ENCODE measurements at regions not wholly inside any gene's neighbourhood (a gene's known extent, or its start where the extent isn't known, plus 50 kb on each side); places are given as distances from the start of the nearest gene placed in this dataset.
"Not testable (repeated sequence)": the region's sequence is repeated elsewhere in the genome, so short reads cannot be mapped to it uniquely, and the experiment has no call there.

- DNase-seq: no peak
These were observed 63.8 kb downstream of the SLITRK2 start for GRCh38 chrX:145881175-145881995.

DNA sequence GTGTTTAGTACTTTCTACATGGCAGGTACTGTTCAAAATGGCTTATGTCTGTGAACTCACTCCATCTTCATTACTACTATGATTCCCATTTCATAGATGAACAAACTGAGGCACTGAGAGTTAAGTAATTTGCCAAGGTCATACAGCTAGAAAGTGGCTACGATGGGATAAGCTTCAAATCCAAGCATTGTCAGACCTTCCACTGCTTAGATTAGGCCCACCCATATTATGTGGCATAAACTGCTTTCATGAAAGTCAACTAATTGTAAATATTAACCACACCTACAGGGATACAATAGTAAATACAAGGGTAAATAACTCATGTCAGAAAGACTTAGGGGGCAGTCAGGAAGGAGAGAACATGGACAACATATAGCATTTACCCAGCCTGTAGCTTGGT is 68.8 kb downstream of the SLITRK2 start:
- DNase-seq: no peak

DNA sequence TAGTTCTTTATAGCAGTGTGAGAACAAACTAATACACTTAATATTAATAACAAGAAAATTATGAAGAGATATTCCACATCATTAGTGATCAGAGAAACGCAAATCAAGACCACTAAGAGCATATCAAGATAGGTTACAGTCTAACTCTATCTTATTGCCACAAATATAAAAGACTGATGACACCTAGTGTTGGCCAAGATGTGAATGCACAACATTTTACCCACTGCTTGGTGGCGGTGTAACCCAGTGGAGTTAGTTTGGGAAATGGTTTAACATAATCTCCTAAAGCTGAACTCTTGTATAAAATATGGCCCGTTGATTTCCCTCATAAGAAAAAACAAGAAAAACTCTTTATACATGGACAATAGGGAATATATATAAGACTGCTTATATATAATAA is 92.4 kb downstream of the SLITRK2 start:
- no peak for DNase-seq

GRCh38 chrX:145919400-145919799 is 101.8 kb downstream of the SLITRK2 start:
- no peak for DNase-seq

DNA sequence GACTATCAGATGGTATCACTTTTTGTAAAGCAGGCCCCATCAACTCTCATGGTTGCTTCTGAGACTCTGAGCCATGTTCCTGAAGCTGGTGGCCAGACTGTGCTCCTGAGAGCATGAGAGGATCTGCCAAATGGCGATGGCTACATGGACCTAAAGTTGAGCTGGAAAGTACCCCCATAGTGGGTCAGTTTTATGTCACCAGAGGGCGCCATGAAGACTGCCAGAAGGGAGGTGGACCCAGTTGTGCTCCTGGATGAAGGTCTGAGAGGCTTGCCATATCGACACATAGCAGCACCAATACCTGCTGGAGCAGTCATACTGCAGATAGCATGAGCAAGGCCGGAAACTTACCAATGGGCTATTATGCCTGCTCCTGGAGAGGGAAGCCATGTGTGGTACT is 105.7 kb downstream of the SLITRK2 start:
- no peak for DNase-seq

- DNase-seq: no peak
These were observed 119.1 kb downstream of the SLITRK2 start for GRCh38 chrX:145936769-145937168.

DNA sequence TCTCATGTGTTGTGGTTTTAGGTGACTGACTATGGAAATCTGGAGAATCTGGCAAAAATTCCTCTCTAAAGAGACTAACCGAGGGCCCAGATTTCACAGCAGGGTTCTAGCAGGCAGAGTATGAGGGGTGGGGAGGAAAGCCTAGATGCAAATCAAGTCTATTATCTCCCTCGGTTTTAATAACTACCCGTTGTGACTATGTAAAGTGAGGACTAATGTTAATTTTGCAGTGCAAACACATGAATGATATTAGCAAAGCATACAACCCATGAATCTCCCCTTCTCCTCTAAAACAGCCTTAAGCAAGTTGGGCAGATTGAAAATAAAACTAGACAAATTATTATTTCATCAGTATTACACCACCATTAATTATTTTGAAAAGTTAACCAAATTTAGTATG is 131.4 kb downstream of the SLITRK2 start:
- DNase-seq: no peak

DNA sequence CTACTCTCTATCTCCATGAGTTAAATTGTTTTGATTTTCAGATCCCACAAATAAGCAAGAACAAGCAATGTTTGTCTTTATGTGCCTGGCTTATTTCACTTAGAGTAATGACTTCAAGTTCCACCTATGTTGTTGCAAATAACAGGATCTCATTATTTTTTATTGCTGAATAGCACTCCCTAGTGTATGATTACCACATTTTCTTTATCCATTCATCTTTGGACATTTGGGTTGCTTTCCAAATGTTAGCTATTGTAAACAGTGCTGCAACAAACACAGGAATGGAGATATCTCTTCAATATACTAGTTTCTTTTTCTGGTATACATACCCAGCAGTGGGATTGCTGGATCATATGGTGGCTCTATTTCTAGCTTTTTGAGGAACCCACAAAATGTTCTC is 136.0 kb downstream of the SLITRK2 start:
- DNase-seq: no peak

- no peak for DNase-seq
These were observed 172.4 kb downstream of the SLITRK2 start for GRCh38 chrX:145990051-145990450.

GRCh38 chrX:146006637-146007036 is 189.0 kb downstream of the SLITRK2 start:
- no peak for DNase-seq

GRCh38 chrX:146036000-146036399 is 218.4 kb downstream of the SLITRK2 start:
- no peak for DNase-seq

DNA sequence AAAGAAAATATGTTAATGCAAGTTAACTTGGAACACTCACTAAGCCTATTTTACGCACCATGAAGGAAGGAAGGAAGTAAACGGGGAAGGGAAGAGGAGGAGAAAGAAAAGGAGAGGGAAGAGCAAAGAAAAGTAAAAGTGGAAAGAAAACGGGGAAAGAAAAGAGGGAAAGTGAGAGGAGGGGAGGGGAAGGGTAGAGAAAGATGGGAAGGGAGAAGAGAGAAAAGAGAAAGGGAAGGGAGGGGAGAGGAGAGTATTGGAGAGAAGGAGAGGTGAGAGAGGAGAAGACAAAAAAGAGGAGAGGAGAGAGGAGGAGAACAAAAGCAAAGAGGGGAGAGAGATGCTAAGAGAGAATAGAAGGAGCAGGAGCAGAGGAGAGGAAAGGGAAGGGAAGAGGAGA is 224.1 kb downstream of the SLITRK2 start:
- DNase-seq: no peak

DNA sequence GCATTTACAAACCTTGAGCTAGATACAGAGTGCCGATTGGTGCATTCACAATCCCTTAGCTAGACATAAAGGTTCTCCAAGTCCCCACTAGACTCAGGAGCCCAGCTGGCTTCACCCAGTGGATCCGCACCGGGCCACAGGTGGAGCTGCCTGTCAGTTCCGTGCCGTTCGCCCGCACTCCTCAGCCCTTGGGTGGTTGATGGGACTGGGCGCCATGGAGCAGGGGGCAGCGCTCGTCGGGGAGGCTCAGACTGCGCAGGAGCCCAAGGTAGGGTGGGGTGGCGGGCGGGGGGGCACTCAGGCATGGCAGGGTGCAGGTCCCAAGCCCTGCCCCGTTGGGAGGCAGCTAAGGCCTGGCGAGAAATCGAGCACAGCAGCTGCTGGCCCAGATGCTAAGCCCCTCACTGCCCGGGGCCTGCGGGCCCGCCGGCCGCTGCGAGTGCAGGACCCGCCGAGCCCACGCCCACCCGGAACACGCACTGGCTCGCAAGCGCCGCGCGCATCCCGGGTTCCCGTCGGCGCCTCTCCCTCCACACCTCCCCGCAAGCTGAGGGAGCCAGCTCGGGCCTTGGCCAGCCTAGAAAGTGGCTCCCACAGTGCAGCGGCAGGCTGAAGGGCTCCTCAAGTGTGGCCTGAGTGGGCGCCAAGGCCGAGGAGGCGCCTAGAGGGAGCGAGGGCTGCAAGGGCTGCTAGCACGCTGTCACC is 228.5 kb downstream of the SLITRK2 start:
- not testable (repeated sequence) for DNase-seq

DNA sequence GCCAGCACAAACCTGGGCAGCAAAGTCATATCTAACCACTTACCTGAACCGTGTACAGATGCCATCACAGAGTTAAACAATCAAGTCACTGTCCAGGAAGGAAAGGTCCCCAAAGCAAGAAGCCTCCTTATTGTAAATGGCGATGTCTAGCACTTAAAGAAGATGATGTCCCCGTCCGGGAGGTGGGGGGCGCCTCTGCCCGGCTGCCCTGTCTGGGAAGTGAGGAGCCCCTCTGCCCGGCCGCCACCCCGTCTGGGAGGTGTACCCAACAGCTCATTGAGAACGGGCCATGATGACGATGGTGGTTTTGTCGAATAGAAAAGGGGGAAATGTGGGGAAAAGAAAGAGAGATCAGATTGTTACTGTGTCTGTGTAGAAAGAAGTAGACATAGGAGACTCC is 231.9 kb downstream of the SLITRK2 start:
- not testable (repeated sequence) for DNase-seq

GRCh38 chrX:146054311-146054710 is 236.7 kb downstream of the SLITRK2 start:
- DNase-seq: no peak

- no peak for DNase-seq
These were observed 238.1 kb downstream of the SLITRK2 start for GRCh38 chrX:146055733-146056132.

DNA sequence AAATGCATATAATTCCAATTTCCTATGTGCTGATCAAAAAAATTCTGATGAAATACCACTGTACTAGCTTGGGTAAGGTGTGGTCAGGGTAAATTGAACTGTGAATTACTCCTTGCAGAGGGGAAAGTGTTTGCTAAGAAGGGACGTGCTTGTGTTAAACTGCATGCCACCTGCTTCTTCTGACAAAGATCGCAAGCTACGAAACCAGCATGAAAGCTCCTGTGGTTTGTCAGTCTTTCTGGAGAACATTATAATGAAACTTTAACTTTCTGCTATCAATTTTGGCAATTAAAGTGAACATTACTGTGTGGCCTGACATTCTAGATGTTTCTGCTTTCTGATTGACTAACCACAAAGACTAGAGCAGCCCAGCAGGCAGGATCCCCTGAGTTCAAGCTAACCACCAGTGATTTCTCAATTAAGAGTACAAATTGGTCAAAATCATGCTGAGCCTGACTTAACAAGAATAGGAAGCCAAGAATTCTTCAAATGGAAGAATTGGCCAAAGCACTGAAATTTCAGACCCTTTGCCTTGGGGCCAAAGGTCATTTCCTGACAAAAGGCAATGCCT is 239.0 kb downstream of the SLITRK2 start:
- DNase-seq: no peak

DNA sequence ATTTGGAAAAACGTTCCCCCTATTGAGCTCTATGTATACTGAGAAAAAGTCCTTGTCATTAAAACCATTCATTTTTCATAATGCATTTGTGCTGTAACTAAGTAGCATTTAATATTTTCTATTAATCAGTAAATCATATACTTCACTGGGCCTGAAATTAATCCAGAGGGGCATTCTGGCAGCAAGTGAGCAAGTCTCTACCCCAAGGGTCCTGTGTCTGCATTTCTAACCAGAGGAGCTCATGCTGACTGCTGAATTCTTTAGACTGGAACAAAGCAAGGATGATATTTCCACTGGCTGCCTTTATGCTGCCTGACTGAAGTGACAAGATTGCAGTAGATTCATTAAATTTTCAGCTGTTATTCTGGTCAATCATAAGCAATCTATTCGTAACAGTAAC is 246.5 kb downstream of the SLITRK2 start:
- DNase-seq: no peak

GRCh38 chrX:146090732-146091131 is 273.1 kb downstream of the SLITRK2 start:
- no peak for DNase-seq

DNA sequence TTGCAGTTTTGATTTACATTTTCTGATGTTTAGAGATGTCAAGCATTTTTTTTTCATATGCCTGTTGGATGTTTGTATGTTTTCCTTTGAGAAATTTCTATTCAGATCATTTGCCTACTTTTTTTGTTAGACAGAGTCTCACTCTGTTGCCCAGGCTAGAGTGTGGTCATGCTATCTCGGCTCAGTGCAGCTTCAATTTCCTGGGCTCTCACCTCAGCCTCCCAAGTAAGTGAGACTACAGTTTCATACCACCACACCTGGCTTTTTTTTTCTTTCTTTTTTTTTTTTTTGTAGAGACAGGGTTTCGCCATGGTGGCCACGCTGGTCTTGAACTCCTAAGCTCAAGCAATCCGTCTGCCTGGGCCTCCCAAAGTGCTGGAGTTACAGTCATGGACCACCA is 291.7 kb downstream of the SLITRK2 start:
- DNase-seq: no peak

DNA sequence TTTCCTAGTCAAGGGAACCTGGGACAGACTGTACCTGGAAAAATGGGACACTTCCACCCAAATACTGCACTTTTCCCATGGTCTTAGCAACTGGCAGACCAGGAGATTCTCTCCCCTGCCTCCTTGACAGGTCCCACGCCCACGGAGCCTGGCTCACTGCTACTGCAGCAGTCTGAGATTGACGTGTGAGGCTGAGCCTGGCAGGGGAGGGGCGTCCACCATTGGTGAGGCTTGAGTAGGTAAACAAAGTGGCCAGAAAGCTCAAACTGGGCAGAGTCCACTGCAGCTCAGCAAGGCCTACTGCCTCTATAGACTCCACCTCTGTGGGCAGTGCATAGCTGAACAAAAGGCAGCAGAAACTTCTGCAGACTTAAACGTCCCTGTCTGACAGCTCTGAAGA is 301.4 kb downstream of the SLITRK2 start:
- DNase-seq: not testable (repeated sequence)

GRCh38 chrX:146127617-146128016 is 310.0 kb downstream of the SLITRK2 start:
- DNase-seq: no peak

GRCh38 chrX:146141221-146141620 is 323.6 kb downstream of the SLITRK2 start:
- DNase-seq: no peak

DNA sequence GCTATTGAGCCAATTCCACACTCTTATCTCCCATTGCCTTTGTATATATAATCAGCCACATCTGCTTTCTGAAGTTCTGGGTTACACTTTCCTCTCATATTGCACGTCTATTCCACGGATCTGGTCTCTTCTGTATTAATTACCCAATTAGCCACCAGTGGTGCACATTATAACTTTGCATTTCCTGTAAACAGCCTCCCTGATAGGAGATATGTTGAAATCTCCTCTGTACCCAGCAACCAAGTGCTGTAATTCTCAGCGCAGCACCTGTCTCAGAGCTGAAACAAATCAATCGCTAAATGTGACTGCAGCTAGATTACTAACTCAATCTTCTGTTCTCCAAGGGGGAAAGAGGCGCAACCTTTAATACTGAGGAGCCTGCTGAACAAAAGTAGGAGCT is 326.4 kb downstream of the SLITRK2 start:
- DNase-seq: no peak
